Tibial nerve (tissue), 3 donors: ENCODE measurements at regions not wholly inside any gene's neighbourhood (a gene's known extent, or its start where the extent isn't known, plus 50 kb on each side); places are given as distances from the start of the nearest gene placed in this dataset.

Experiments used
- CTCF ChIP-seq, 5 experiments: fragments of 200-600 bp in 3 of 5; fragments of 450-650 bp in 2 of 5; sonication (generic) in 3 of 5; IDR thresholded peaks; one replicate each; pipeline ENCODE4 v1.5.1; 2016 to 2019; ENCODE audit warnings: antibody characterized with exemption in 5 of 5, mild to moderate bottlenecking in 3 of 5, moderate library complexity in 2 of 5
- POLR2A ChIP-seq, 2 donors: fragments of 450-650 bp; IDR thresholded peaks; one replicate each; pipeline ENCODE4 v1.6.1; 2017; ENCODE audit warnings: antibody characterized with exemption in 2 of 2, mild to moderate bottlenecking in 2 of 2, moderate library complexity in 2 of 2

GRCh38 chr6:115398607-115399006, 662.1 kb downstream of the FRK start:
- TF ChIP-seq POLR2A (IDR thresholded peaks at IDR 0.05) (no peak), CTCF (IDR thresholded peaks at IDR 0.05) (no peak)
